Caco-2 (cell line): ENCODE measurements at regions not wholly inside any gene's neighbourhood (a gene's known extent, or its start where the extent isn't known, plus 50 kb on each side); places are given as distances from the start of the nearest gene placed in this dataset.

Source experiments
- BruUV-seq: library from RNA; stranded (reverse); fragments of 400-500 nt; replicated peaks from 2 replicates; lab custom pipeline; 2021; lab: Mats Ljungman, UMichigan
- CTCF ChIA-PET: fragments of 300-600 bp; sonication (Branson Sonifier 250); formaldehyde crosslinking; loops from one replicate; lab custom pipeline; 2022; ENCODE audit warnings: antibody characterized with exemption; lab: Charles Lee
- POLR2A ChIA-PET: fragments of 300-600 bp; sonication (Branson Sonifier 250); formaldehyde crosslinking; loops from one replicate; lab custom pipeline; 2022; ENCODE audit warnings: antibody characterized with exemption; lab: Charles Lee
- DNase-seq, 2 experiments: peaks; one replicate each; pipeline versions ENCODE4 v3.0.0 to v3.0.0-alpha.2; 2020 to 2022
- H3K27me3 ChIP-seq: replicated peaks from 2 replicates; pipeline ENCODE4 v1.6.0; 2011; ENCODE audit warnings: low read length; ENCODE audit not compliant: control insufficient read depth, insufficient read depth
- H3K36me3 ChIP-seq: 2 replicates; pipeline ENCODE4 v1.5.1; 2011; ENCODE audit warnings: low read length; ENCODE audit not compliant: control insufficient read depth, insufficient read depth
- H3K4me1 ChIP-seq: fragments of 250-450 bp; sonication (Bioruptor Pico); 2 replicates; pipeline ENCODE4 v1.5.1; 2020; ENCODE audit warnings: mild to moderate bottlenecking
- H3K4me3 ChIP-seq: 2 replicates; pipeline ENCODE4 v1.5.1; 2011; ENCODE audit warnings: low read depth, mild to moderate bottlenecking, control low read depth, low read length
- H3K9me3 ChIP-seq: fragments of 250-450 bp; sonication (Bioruptor Pico); 2 replicates; pipeline ENCODE4 v1.5.1; 2020; ENCODE audit warnings: mild to moderate bottlenecking, moderate library complexity
- H3K27ac Mint-ChIP-seq: one replicate; pipeline ENCODE4 v1.8.0; 2022; ENCODE audit warnings: mixed read lengths; ENCODE audit not compliant: unreplicated experiment
- H3K27me3 Mint-ChIP-seq: one replicate; pipeline ENCODE4 v1.8.0; 2022; ENCODE audit warnings: mixed read lengths; ENCODE audit not compliant: insufficient read depth, unreplicated experiment
- H3K36me3 Mint-ChIP-seq: one replicate; pipeline ENCODE4 v1.8.0; 2022; ENCODE audit warnings: mild to moderate bottlenecking, mixed read lengths; ENCODE audit not compliant: insufficient read depth, unreplicated experiment
- H3K4me1 Mint-ChIP-seq: one replicate; pipeline ENCODE4 v1.8.0; 2022; ENCODE audit warnings: low read depth, mixed read lengths; ENCODE audit not compliant: unreplicated experiment
- H3K4me3 Mint-ChIP-seq: one replicate; pipeline ENCODE4 v1.8.0; 2022; ENCODE audit warnings: mild to moderate bottlenecking, moderate library complexity, mixed read lengths; ENCODE audit not compliant: unreplicated experiment
- H3K9me3 Mint-ChIP-seq: one replicate; pipeline ENCODE4 v1.8.0; 2022; ENCODE audit warnings: mixed read lengths; ENCODE audit not compliant: unreplicated experiment
- intact Hi-C: fragments of 100-400 bp; cut with micrococcal nuclease; formaldehyde crosslinking; loops from one replicate; pipeline ENCODE4 v1.10.0; 2022; ENCODE audit not compliant: unreplicated experiment
- TF ChIP-seq, protein P1 (sequence below), 2 experiments: fragments of 200-600 bp in 1 of 2; IDR thresholded peaks; 1 replicate in 1 of 2; 2 replicates in 1 of 2; pipeline versions ENCODE4 v1.5.1 to v1.8.0; 2011 to 2022; ENCODE audit warnings: antibody characterized with exemption in 1 of 2, control low read depth in 1 of 2, inconsistent platforms in 1 of 2, low read depth in 1 of 2, low read length in 1 of 2, mild to moderate bottlenecking in 1 of 2, moderate library complexity in 1 of 2; ENCODE audit not compliant: insufficient read depth in 1 of 2, severe bottlenecking in 1 of 2, unreplicated experiment in 1 of 2

- H3K27me3 ChIP-seq, result no peaks in the 10 kb centered on the region
- TF ChIP-seq, protein P1, sequence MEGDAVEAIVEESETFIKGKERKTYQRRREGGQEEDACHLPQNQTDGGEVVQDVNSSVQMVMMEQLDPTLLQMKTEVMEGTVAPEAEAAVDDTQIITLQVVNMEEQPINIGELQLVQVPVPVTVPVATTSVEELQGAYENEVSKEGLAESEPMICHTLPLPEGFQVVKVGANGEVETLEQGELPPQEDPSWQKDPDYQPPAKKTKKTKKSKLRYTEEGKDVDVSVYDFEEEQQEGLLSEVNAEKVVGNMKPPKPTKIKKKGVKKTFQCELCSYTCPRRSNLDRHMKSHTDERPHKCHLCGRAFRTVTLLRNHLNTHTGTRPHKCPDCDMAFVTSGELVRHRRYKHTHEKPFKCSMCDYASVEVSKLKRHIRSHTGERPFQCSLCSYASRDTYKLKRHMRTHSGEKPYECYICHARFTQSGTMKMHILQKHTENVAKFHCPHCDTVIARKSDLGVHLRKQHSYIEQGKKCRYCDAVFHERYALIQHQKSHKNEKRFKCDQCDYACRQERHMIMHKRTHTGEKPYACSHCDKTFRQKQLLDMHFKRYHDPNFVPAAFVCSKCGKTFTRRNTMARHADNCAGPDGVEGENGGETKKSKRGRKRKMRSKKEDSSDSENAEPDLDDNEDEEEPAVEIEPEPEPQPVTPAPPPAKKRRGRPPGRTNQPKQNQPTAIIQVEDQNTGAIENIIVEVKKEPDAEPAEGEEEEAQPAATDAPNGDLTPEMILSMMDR (IDR thresholded peaks at IDR 0.05; ENCODE audit: insufficient read depth in 1 of 2, low read depth in 1 of 2, low read length in 1 of 2, severe bottlenecking in 1 of 2, unreplicated experiment in 1 of 2), result no peak
- no peaks in the 10 kb centered on the region for H3K27me3 Mint-ChIP-seq
- no peak overlapping the region for H3K4me3 Mint-ChIP-seq
- H3K4me3 ChIP-seq, result no peak overlapping the region
- POLR2A ChIA-PET, result no interaction called here
- intact Hi-C loops, result no loop called here
- H3K4me1 ChIP-seq, result peaks cover 7% of the 10 kb centered on the region; the same call in 1 of the 2 replicates
- no peak for DNase-seq
- H3K9me3 ChIP-seq, result no peaks in the 10 kb centered on the region
- H3K9me3 Mint-ChIP-seq, result no peaks in the 10 kb centered on the region
- CTCF ChIA-PET, result interaction anchor here (1.1 kb wide), 1 partner anchor 70 kb away, joined by 3 read pairs; no protein-coding TSS in a partner anchor
- peaks cover 14% of the 10 kb centered on the region for H3K4me1 Mint-ChIP-seq
- no TSS peak for BruUV-seq
- no peaks in the 10 kb centered on the region for H3K36me3 Mint-ChIP-seq
- H3K27ac Mint-ChIP-seq, result no peak overlapping the region
- no peaks in the 10 kb centered on the region for H3K36me3 ChIP-seq
Measured at GRCh38 chr20:17869295-17869994, 99.1 kb downstream of the SNX5 start.

GRCh38 chr20:17868700-17869231, 99.8 kb downstream of the SNX5 start:
- intact Hi-C loops, result no loop called here
- no peaks in the 10 kb centered on the region for H3K27me3 ChIP-seq
- DNase-seq, result no peak
- Mint-ChIP-seq H3K4me3 (no peak overlapping the region), H3K27me3 (no peaks in the 10 kb centered on the region), H3K4me1 (peaks cover 14% of the 10 kb centered on the region), H3K9me3 (no peaks in the 10 kb centered on the region), H3K27ac (no peak overlapping the region), H3K36me3 (no peaks in the 10 kb centered on the region)
- H3K9me3 ChIP-seq, result no peaks in the 10 kb centered on the region
- TF ChIP-seq, protein P1 (IDR thresholded peaks at IDR 0.05; ENCODE audit: insufficient read depth in 1 of 2, low read depth in 1 of 2, low read length in 1 of 2, severe bottlenecking in 1 of 2, unreplicated experiment in 1 of 2), result no peak
- H3K36me3 ChIP-seq, result no peaks in the 10 kb centered on the region
- H3K4me3 ChIP-seq, result no peak overlapping the region
- H3K4me1 ChIP-seq, result peaks cover 12% of the 10 kb centered on the region
- ChIA-PET POLR2A (no interaction called here), CTCF (no interaction called here)
- BruUV-seq, result no TSS peak

DNA sequence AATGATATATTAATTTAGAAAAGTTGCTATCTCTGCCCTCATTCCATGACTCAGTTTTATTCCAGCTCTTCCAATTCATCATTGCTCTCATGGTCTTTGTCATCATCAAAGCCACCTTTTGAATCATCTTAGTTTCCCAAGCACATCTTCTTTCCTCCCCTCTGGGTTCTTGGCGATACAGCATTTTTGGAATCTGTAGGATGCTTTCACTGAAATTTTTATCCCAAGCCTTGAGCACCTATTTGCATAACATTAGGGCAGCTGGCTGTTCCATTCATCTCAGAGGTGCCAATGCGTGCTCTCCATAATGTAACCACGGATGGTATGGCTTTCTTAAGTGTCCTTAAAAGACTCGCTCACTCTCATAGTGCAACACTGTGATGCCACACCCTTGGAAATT, 100.4 kb downstream of the SNX5 start:
- peaks cover 14% of the 10 kb centered on the region for H3K4me1 Mint-ChIP-seq
- H3K27ac Mint-ChIP-seq, result no peak overlapping the region
- no peaks in the 10 kb centered on the region for H3K36me3 Mint-ChIP-seq
- H3K4me3 ChIP-seq, result no peak overlapping the region
- H3K4me3 Mint-ChIP-seq, result no peak overlapping the region
- no peaks in the 10 kb centered on the region for H3K9me3 ChIP-seq
- ChIA-PET POLR2A (no interaction called here), CTCF (no interaction called here)
- H3K36me3 ChIP-seq, result no peaks in the 10 kb centered on the region
- intact Hi-C loops, result no loop called here
- no peaks in the 10 kb centered on the region for H3K9me3 Mint-ChIP-seq
- H3K4me1 ChIP-seq, result peaks cover 18% of the 10 kb centered on the region
- TF ChIP-seq, protein P1 (IDR thresholded peaks at IDR 0.05; ENCODE audit: insufficient read depth in 1 of 2, low read depth in 1 of 2, low read length in 1 of 2, severe bottlenecking in 1 of 2, unreplicated experiment in 1 of 2), result no peak
- no peaks in the 10 kb centered on the region for H3K27me3 Mint-ChIP-seq
- no peaks in the 10 kb centered on the region for H3K27me3 ChIP-seq
- BruUV-seq, result no TSS peak
- DNase-seq, result no peak
